Stimulated activated CD4-positive, alpha-beta T cell treated with anti-CD3 and anti-CD28 coated beads, Interleukin-2, amount 100 ng/mL, for 24 hours (primary cell): ENCODE measurements at regions not wholly inside any gene's neighbourhood (a gene's known extent, or its start where the extent isn't known, plus 50 kb on each side); places are given as distances from the start of the nearest gene placed in this dataset.
"Not testable (repeated sequence)": the region's sequence is repeated elsewhere in the genome, so short reads cannot be mapped to it uniquely, and the experiment has no call there.

Experiments used
- DNase-seq, 2 donors: peaks; one replicate each; pipeline ENCODE4 v3.0.0-alpha.2; 2020

DNA sequence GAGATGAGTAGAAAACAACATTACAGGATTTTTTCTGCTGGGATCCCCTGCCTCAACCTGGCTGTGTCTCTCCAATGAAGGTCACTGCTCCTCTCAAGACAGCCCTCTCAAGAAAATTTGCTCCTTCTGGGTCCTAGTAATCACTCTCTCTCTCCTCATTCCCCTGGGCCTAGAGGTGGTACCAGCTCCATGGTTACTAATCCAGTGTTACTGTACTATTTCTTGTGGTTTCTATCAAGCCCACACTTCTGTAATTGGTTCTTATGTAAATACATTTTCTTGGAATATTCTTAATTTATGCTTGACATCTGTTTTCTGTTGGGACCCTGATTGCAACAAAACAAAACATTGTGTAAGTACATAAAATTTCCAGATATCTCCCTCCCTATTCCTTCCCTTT is 123.8 kb upstream of the RORB start:
- no peak for DNase-seq

GRCh38 chr9:74379718-74380117 is 117.4 kb upstream of the RORB start:
- DNase-seq: peak in 1 of 2 donors; percentile 1

DNA sequence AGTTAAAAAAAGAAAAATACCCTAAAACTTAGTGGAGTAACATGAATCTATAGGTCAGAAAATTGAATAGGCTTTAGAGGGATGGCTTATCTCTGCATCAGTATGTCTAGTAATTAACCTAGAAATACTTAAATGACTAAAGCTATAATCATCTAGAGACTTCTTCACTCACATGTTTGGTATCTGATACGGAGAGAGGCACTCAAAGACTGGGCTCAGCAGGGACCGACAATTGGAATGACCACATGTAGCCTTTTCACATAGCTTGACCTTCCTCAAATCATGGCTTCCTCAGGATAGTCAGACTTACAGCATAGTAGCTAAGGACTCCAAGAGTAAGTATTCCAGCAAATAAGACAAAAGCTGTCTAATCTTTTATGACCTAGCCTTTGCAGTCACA is 105.3 kb upstream of the RORB start:
- DNase-seq: no peak

DNA sequence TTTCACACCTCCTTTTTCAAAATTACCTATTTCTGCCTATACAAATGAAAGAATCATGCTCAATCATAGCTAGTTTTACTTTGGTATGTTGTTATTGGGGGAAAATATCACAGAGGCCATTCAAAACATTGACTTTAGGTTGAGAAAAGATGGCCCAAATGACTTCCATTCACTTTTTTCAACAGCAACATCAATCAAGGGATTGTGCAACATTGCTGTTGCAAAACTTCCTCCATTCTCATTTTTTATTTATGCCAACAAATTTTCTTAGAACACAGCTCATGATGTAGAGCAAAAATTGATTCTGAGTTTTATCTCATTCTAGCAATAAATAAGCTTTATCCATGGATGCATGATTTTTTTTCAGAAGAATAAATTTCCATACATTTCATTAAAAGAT is 93.6 kb upstream of the RORB start:
- DNase-seq: no peak

GRCh38 chr9:74404620-74405019 is 92.5 kb upstream of the RORB start:
- DNase-seq: no peak

DNA sequence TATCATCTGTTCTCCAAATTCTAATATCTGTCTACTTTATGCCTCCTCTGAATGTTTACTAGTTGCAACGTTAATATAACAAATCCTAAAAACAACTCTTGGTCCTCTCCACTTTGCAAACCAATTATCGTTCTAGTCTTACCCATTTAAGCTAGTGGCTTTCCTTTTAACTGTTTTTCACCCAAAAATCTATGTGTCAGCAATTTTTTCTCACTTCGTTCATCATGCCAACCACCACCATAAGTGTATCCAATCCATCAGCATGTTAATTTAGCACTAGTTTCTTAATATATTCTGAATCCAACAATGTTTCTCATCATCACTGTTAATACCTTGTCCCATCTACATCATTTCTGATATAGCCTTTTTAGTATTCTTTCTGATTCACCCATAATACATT is 90.0 kb upstream of the RORB start:
- no peak for DNase-seq

GRCh38 chr9:74412236-74412979 is 84.7 kb upstream of the RORB start:
- no peak for DNase-seq

- no peak for DNase-seq
Measured at GRCh38 chr9:74413876-74414275, 83.3 kb upstream of the RORB start.

- no peak for DNase-seq
Measured at GRCh38 chr9:74414325-74414724, 82.8 kb upstream of the RORB start.

DNA sequence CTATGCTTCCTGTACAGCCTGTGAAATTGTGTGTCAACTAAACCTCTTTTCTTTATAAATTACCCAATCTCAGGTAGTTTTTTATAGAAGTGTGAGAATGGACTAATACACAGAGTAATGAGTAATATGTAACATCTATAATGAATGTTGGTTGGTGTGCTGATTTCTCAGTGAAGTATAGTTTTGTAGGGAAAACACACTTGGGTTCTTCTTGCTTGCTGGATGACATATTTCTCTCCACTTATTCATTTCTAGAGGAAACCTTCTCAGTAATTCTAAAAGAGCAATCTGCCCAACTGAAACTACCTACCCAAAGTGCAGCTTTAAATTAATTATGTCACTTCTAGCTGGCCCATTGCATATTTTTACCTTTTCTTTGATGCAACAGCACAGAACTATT is 81.1 kb upstream of the RORB start:
- DNase-seq: no peak

- DNase-seq: not testable (repeated sequence)
Measured at GRCh38 chr9:74424488-74424887, 72.6 kb upstream of the RORB start.

DNA sequence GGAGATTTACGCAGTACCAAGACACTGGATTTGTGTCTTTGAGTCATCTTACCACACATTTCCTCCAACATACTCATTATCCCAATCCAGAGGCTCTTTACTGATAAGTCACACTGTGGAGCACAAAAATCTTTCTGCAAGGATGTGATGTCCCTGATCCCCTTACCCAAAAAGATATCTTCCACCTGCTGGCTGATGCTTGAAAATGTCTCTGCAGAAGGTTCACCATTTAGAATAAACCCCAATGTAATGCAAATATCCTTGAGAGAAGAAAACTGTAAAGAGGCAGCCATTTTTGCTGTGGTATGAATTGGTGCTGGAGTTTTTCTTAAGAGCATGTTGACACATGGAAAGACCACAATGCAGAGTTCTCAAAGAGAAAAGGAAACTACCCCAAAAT is 65.7 kb upstream of the RORB start:
- no peak for DNase-seq

GRCh38 chr9:74443036-74443750 is 53.9 kb upstream of the RORB start:
- DNase-seq: no peak

DNA sequence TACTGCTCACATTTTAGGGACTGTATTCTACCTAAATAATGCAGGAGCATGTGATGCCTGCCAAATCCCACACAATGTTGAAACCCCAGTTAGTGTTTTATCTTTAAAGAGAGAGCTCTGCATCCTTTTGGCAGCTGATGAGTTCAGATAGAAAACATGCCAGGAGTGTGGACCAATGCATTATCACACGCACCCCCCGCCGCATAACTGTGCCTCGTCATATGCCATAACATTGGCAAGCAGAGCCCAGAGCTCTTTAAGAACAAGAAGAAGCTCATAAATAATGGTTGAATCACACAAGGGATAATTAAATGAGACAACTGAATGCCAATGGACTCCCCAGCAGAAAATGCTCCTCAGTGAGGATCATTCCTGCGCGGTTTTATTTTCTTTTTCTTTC is 52.8 kb upstream of the RORB start:
- no peak for DNase-seq
